IMR-90 (cell line): ENCODE measurements at regions not wholly inside any gene's neighbourhood (a gene's known extent, or its start where the extent isn't known, plus 50 kb on each side); places are given as distances from the start of the nearest gene placed in this dataset.

ENCODE experiments used
- ATAC-seq: fragments of 200-7000 bp; cut with Tn5 transposase; 2 replicates; pipeline ENCODE4 v1.9.1; 2020; ENCODE audit warnings: low read depth, mild to moderate bottlenecking, moderate library complexity
- BruUV-seq: library from RNA; stranded (reverse); fragments of 400-500 nt; replicated peaks from 2 replicates; lab custom pipeline; 2021; lab: Mats Ljungman, UMichigan
- CTCF ChIA-PET: fragments of 300-600 bp; formaldehyde crosslinking; extraction: SDS; loops from one replicate; lab custom pipeline; 2021; ENCODE audit warnings: antibody characterized with exemption; lab: Yijun Ruan, JAX
- POLR2A ChIA-PET: fragments of 300-600 bp; sonication (Branson Sonifier 250); formaldehyde crosslinking; loops from one replicate; lab custom pipeline; 2022; ENCODE audit warnings: antibody characterized with exemption; ENCODE audit not compliant: unreplicated experiment; lab: Charles Lee
- DNase-seq: peaks from one replicate; pipeline ENCODE4 v3.0.0; 2013
- H2AFZ ChIP-seq: replicated peaks from 2 replicates; pipeline ENCODE3; 2013; ENCODE audit warnings: low read length, mild to moderate bottlenecking; ENCODE audit not compliant: poor library complexity
- H2AK5ac ChIP-seq: 2 replicates; pipeline ENCODE4 v1.6.1; 2013; ENCODE audit warnings: low read depth, low read length, inconsistent platforms
- H2AK9ac ChIP-seq: replicated peaks from 2 replicates; pipeline ENCODE3; 2013; ENCODE audit warnings: mild to moderate bottlenecking, low read depth, low read length, moderate library complexity; ENCODE audit not compliant: poor library complexity
- H2BK120ac ChIP-seq: 2 replicates; pipeline ENCODE4 v1.6.1; 2013; ENCODE audit warnings: low read depth, low read length, inconsistent platforms
- H2BK15ac ChIP-seq: 3 replicates; pipeline ENCODE4 v1.6.1; 2013; ENCODE audit warnings: low read depth, low read length, inconsistent platforms
- H2BK20ac ChIP-seq: 2 replicates; pipeline ENCODE4 v1.6.1; 2013; ENCODE audit warnings: low read depth, mild to moderate bottlenecking, inconsistent platforms, low read length, moderate library complexity
- H2BK5ac ChIP-seq: 2 replicates; pipeline ENCODE4 v1.6.1; 2013; ENCODE audit warnings: mild to moderate bottlenecking, low read depth, low read length, inconsistent platforms; ENCODE audit not compliant: poor library complexity, severe bottlenecking
- H3K14ac ChIP-seq: replicated peaks from 2 replicates; pipeline ENCODE4 v1.6.1; 2013; ENCODE audit warnings: low read depth, low read length, inconsistent platforms
- H3K18ac ChIP-seq: 2 replicates; pipeline ENCODE4 v1.6.1; 2013; ENCODE audit warnings: low read depth, low read length, control low read depth
- H3K23ac ChIP-seq: 2 replicates; pipeline ENCODE4 v1.6.1; 2013; ENCODE audit warnings: low read depth, low read length, inconsistent platforms
- H3K27ac ChIP-seq: 2 replicates; pipeline ENCODE4 v1.5.1; 2013; ENCODE audit warnings: mild to moderate bottlenecking, control low read depth, low read length; ENCODE audit not compliant: insufficient read depth
- H3K27me3 ChIP-seq: 2 replicates; pipeline ENCODE4 v1.6.1; 2013; ENCODE audit warnings: low read length; ENCODE audit not compliant: control insufficient read depth, insufficient read depth
- H3K36me3 ChIP-seq: 2 replicates; pipeline ENCODE4 v1.6.1; 2013; ENCODE audit warnings: low read length, mixed read lengths; ENCODE audit not compliant: control insufficient read depth, insufficient read depth
- H3K4ac ChIP-seq: 2 replicates; pipeline ENCODE4 v1.6.1; 2013; ENCODE audit warnings: low read depth, low read length, inconsistent platforms
- H3K4me1 ChIP-seq: 2 replicates; pipeline ENCODE4 v1.6.1; 2013; ENCODE audit warnings: low read length, mixed read lengths; ENCODE audit not compliant: control insufficient read depth, insufficient read depth
- H3K4me2 ChIP-seq: 2 replicates; pipeline ENCODE4 v1.6.1; 2013; ENCODE audit warnings: low read depth, mild to moderate bottlenecking, control low read depth, low read length, moderate library complexity
- H3K4me3 ChIP-seq: 2 replicates; pipeline ENCODE4 v1.5.1; 2013; ENCODE audit warnings: low read depth, mild to moderate bottlenecking, control low read depth, low read length, moderate library complexity; ENCODE audit not compliant: insufficient read depth
- H3K56ac ChIP-seq: 2 replicates; pipeline ENCODE4 v1.6.1; 2013; ENCODE audit warnings: low read length, inconsistent platforms; ENCODE audit not compliant: insufficient read depth; ENCODE audit errors: extremely low read depth
- H3K79me1 ChIP-seq, 2 experiments: 2 replicates each; pipeline ENCODE4 v1.6.1; 2013; ENCODE audit warnings: low read length in 2 of 2, inconsistent platforms in 1 of 2, low read depth in 1 of 2
- H3K9ac ChIP-seq: 2 replicates; pipeline ENCODE4 v1.6.1; 2013; ENCODE audit warnings: low read depth, low read length, control low read depth
- H3K9me1 ChIP-seq: 2 replicates; pipeline ENCODE4 v1.6.1; 2013; ENCODE audit warnings: low read length, inconsistent platforms; ENCODE audit not compliant: insufficient read depth
- H3K9me3 ChIP-seq: 2 replicates; pipeline ENCODE4 v1.6.1; 2013; ENCODE audit warnings: low read length; ENCODE audit not compliant: control insufficient read depth, insufficient read depth
- H4K20me1 ChIP-seq: 2 replicates; pipeline ENCODE4 v1.6.1; 2013; ENCODE audit warnings: low read length, inconsistent platforms; ENCODE audit not compliant: insufficient read depth
- H4K5ac ChIP-seq: 2 replicates; pipeline ENCODE4 v1.6.1; 2013; ENCODE audit warnings: mild to moderate bottlenecking, low read depth, low read length, control low read depth
- H4K8ac ChIP-seq, 2 experiments: 2 replicates each; pipeline ENCODE4 v1.6.1; 2013; ENCODE audit warnings: low read depth in 2 of 2, low read length in 2 of 2, control low read depth in 1 of 2, inconsistent platforms in 1 of 2
- H4K91ac ChIP-seq: 2 replicates; pipeline ENCODE4 v1.6.1; 2013; ENCODE audit warnings: low read depth, low read length, inconsistent platforms; ENCODE audit not compliant: insufficient read depth
- BHLHE40 ChIP-seq: fragments of 150-350 bp; IDR thresholded peaks from 2 replicates; pipeline ENCODE4 v1.6.1; 2016; ENCODE audit warnings: mild to moderate bottlenecking, low read depth, low read length
- CEBPB ChIP-seq: IDR thresholded peaks from 2 replicates; pipeline ENCODE4 v1.6.1; 2012; ENCODE audit warnings: low read depth, low read length, improper control_type of control experiment
- CHD1 ChIP-seq: IDR thresholded peaks from 2 replicates; pipeline ENCODE4 v1.6.1; 2012; ENCODE audit warnings: low read depth, low read length, improper control_type of control experiment
- MAFK ChIP-seq: IDR thresholded peaks from 2 replicates; pipeline ENCODE4 v1.6.1; 2012; ENCODE audit warnings: low read depth, low read length, improper control_type of control experiment
- MAZ ChIP-seq: IDR thresholded peaks from 2 replicates; pipeline ENCODE4 v1.6.1; 2012; ENCODE audit warnings: low read depth, mild to moderate bottlenecking, low read length, improper control_type of control experiment, moderate library complexity, borderline replicate concordance
- MXI1 ChIP-seq: IDR thresholded peaks from 2 replicates; pipeline ENCODE4 v1.6.1; 2012; ENCODE audit warnings: low read depth, mild to moderate bottlenecking, low read length, moderate library complexity, borderline replicate concordance
- NFE2L2 ChIP-seq: fragments of 150-350 bp; IDR thresholded peaks from 2 replicates; pipeline ENCODE4 v1.6.1; 2016; ENCODE audit warnings: low read depth, mild to moderate bottlenecking, low read length
- POLR2A ChIP-seq: IDR thresholded peaks from 2 replicates; pipeline ENCODE4 v1.6.1; 2012; ENCODE audit warnings: mild to moderate bottlenecking, low read depth, low read length
- RAD21 ChIP-seq: IDR thresholded peaks from 2 replicates; pipeline ENCODE4 v1.6.1; 2012; ENCODE audit warnings: low read length, improper control_type of control experiment
- RCOR1 ChIP-seq: IDR thresholded peaks from 2 replicates; pipeline ENCODE4 v1.6.1; 2012; ENCODE audit warnings: mild to moderate bottlenecking, low read length, improper control_type of control experiment; ENCODE audit not compliant: insufficient replicate concordance
- RFX5 ChIP-seq: IDR thresholded peaks from 2 replicates; pipeline ENCODE4 v1.8.0; 2012; ENCODE audit warnings: low read depth, mild to moderate bottlenecking, low read length, moderate library complexity
- SMC3 ChIP-seq: fragments of 150-350 bp; IDR thresholded peaks from 2 replicates; pipeline ENCODE4 v1.6.1; 2016; ENCODE audit warnings: low read depth, mild to moderate bottlenecking, antibody characterized with exemption, low read length, moderate library complexity
- WGBS, 2 experiments: methylation state at CpG; one replicate each; pipeline versions ENCODE4 v1.1.5 to v1.1.7; 2013; ENCODE audit warnings: missing lambda C conversion rate in 2 of 2; ENCODE audit not compliant: insufficient read length in 1 of 2; ENCODE audit errors: extremely low coverage in 2 of 2; 5-methylcytosine and 5-hydroxymethylcytosine counted together
- dilution Hi-C: fragments of 300-500 bp; cut with HindIII; formaldehyde crosslinking; loops from one replicate; pipeline ENCODE4 v1.14.3; 2018; ENCODE audit warnings: low sequenced_read_pairs; ENCODE audit not compliant: unreplicated experiment
- in situ Hi-C: fragments of 300-500 bp; cut with MboI; formaldehyde crosslinking; loops from 3 replicates; pipeline ENCODE4 v1.14.3; 2019; ENCODE audit warnings: low sequenced_read_pairs, inconsistent platforms, mixed read lengths
- intact Hi-C: fragments of 100-400 bp; cut with micrococcal nuclease; formaldehyde crosslinking; loops from 2 replicates; pipeline ENCODE4 v1.10.0; 2022
- TF ChIP-seq, protein P1 (sequence below): fragments of 150-350 bp; IDR thresholded peaks from 2 replicates; pipeline ENCODE4 v1.6.1; 2016; ENCODE audit warnings: low read depth, mild to moderate bottlenecking, low read length, moderate library complexity, borderline replicate concordance
- TF ChIP-seq, protein P2 (sequence below): fragments of 150-350 bp; IDR thresholded peaks from 2 replicates; pipeline ENCODE4 v1.6.1; 2017; ENCODE audit warnings: mild to moderate bottlenecking, antibody characterized with exemption, low read length, low read depth

DNA sequence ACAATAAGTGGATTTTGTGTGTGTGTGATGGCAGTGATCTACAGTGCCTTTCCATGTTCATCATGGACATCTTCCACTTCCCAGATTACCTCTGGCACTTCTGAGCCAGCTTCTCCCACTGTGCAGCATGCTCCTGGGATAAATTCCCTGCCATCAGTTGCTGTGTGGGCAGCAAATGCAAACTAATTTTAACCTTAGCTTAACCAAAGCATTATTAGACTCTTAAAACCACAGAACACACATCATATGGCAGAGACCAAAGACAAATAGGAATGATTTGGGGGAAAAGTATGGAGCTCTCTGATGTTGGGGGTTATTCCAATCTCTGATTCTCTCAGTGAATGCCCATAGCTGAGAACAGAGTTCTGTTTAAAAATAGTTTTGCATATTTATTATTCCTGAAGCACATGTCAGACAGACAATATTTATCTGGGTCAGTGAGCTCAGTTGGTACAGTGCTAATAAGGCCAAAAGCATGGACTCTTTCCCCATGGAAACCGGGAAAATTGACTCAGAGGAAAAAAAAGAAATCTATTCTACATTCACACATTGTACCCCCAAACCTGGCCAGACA is 567.4 kb downstream of the IQCM start:
- dilution Hi-C loops = no loop called here
- 0 out of 2 replicates have a peak, but pooled peaks have one; percentile 29 for ATAC-seq
- POLR2A ChIA-PET = interaction anchor here (0.6 kb wide), 1 partner anchor 595 kb away, joined by 3 read pairs; no protein-coding TSS in a partner anchor

More for the DNA sequence above, 567.4 kb downstream of the IQCM start:
- no peak overlapping the region for H2AK9ac ChIP-seq
- no peak overlapping the region for H3K18ac ChIP-seq
- no peak overlapping the region for H4K8ac ChIP-seq
- no peak overlapping the region for H3K4ac ChIP-seq
- intact Hi-C loops (no loop called here), in situ Hi-C loops (no loop called here)
- no peak overlapping the region for H2AK5ac ChIP-seq
- H3K4me1 ChIP-seq = no peaks in the 10 kb centered on the region
- no peak overlapping the region for H4K5ac ChIP-seq
- no peak overlapping the region for H3K4me2 ChIP-seq
- H4K91ac ChIP-seq = no peak overlapping the region
- no peak overlapping the region for H2BK15ac ChIP-seq
- no peak overlapping the region for H3K14ac ChIP-seq
- no peaks in the 10 kb centered on the region for H3K9me1 ChIP-seq
- BruUV-seq = no TSS peak
- no peak for DNase-seq
- no peak overlapping the region for H2AFZ ChIP-seq
- no peak overlapping the region for H3K56ac ChIP-seq
- H3K9me3 ChIP-seq = no peaks in the 10 kb centered on the region
- H3K79me1 ChIP-seq = no peaks in the 10 kb centered on the region
- H2BK120ac ChIP-seq = no peak overlapping the region
- no CpG with 5 or more reads among the region's 1 CpG for WGBS, 2 experiments
- no peak overlapping the region for H2BK5ac ChIP-seq
- TF ChIP-seq NFE2L2 (no peak), SMC3 (no peak), CEBPB (no peak), CHD1 (no peak), BHLHE40 (no peak), MAZ (no peak), MXI1 (no peak), MAFK (no peak), RCOR1 (no peak), POLR2A (no peak), RAD21 (no peak), RFX5 (no peak)
- TF ChIP-seq, protein P1, sequence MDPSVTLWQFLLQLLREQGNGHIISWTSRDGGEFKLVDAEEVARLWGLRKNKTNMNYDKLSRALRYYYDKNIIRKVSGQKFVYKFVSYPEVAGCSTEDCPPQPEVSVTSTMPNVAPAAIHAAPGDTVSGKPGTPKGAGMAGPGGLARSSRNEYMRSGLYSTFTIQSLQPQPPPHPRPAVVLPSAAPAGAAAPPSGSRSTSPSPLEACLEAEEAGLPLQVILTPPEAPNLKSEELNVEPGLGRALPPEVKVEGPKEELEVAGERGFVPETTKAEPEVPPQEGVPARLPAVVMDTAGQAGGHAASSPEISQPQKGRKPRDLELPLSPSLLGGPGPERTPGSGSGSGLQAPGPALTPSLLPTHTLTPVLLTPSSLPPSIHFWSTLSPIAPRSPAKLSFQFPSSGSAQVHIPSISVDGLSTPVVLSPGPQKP = no peak
- TF ChIP-seq, protein P2, sequence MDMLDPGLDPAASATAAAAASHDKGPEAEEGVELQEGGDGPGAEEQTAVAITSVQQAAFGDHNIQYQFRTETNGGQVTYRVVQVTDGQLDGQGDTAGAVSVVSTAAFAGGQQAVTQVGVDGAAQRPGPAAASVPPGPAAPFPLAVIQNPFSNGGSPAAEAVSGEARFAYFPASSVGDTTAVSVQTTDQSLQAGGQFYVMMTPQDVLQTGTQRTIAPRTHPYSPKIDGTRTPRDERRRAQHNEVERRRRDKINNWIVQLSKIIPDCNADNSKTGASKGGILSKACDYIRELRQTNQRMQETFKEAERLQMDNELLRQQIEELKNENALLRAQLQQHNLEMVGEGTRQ = no peak
- CTCF ChIA-PET = interaction anchor here (0.6 kb wide), 1 partner anchor 333 kb away, joined by 3 read pairs; no protein-coding TSS in a partner anchor
- H3K9ac ChIP-seq = no peak overlapping the region
- H2BK20ac ChIP-seq = no peak overlapping the region
- H3K27me3 ChIP-seq = no peaks in the 10 kb centered on the region
- no peaks in the 10 kb centered on the region for H3K36me3 ChIP-seq
- H3K4me3 ChIP-seq = no peak overlapping the region
- H4K20me1 ChIP-seq = no peaks in the 10 kb centered on the region
- no peak overlapping the region for H3K27ac ChIP-seq
- no peak overlapping the region for H3K23ac ChIP-seq
